IPS DF 19.7 (cell line): ENCODE measurements at regions not wholly inside any gene's neighbourhood (a gene's known extent, or its start where the extent isn't known, plus 50 kb on each side); places are given as distances from the start of the nearest gene placed in this dataset.
A peak's percentile ranks its signal among the peaks of the same experiment; 100 is the strongest.

Experiments used
- DNase-seq: peaks from one replicate; pipeline ENCODE4 v3.0.0-alpha.2; 2013; ENCODE audit warnings: low read depth, low spot score

- no peak for DNase-seq
Observed at GRCh38 chr7:140242057-140243031, 65.6 kb upstream of the KDM7A start.

GRCh38 chr7:140239653-140239935, 62.8 kb upstream of the KDM7A start:
- DNase-seq, result no peak

GRCh38 chr7:140238778-140239652, 62.2 kb upstream of the KDM7A start:
- DNase-seq, result no peak

GRCh38 chr7:140237390-140237789, 60.6 kb upstream of the KDM7A start:
- no peak for DNase-seq

GRCh38 chr7:140236626-140237025, 59.8 kb upstream of the KDM7A start:
- no peak for DNase-seq

DNA sequence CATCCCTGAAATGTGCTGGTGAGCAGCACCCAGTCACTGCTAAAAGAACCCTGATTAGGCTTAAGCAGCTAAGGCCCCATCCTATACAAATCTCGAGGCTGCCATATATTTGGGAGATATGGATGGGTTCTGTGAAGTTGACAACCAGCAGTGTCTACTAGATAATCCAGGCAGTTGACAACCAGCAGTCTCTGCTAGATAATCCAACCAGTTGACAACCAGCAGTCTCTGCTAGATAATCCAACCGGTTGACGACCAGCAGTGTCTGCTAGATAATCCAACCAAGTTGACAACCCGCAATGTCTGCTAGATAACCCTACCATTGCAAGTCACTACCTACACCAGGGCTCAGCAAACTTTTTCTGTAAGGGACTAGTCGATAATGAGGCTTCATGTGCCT, 58.3 kb upstream of the KDM7A start:
- no peak for DNase-seq

DNA sequence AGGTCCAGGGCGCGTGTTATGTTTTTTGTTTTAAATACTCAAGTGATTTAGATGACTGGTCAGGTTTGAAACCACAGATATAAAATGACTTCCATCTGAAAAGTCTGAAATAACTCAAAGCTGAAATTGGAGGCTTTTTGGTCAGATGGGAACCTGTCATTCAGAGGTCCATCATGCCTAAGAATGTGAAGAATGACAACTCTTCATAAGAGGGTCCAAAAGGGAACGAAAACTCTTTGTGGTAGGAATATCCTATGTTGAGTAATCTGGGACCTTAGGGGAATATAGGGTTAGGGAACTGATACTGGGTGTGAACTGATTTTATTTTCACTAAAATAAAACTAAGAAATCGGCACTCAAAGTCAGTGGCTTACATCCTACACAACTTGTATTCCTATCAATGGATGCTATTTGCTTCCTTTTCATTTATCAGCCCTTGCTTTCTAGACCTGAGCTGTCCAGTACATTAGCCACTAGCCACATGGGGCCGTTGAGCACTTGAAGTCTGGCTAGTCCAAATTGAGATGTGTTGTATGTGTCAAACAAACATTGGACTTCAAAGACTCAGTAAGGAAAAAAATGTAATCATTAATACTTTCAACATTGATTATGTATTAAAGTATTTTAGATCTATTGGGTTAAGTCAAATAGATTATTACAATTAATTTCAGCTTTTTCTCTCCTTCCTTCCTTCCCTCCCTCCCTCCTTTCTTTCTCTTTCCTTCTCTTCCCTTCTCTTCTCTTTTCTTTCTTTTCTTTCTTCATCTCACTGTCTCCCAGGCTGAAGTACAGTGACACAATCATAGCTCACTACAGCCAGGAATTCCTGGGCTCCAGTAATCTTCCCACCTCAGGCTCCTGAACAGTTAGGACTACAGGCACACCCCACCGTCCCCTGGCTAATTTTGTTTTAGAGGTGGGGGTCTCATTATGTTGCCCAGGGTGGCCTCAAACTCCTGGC, 56.5 kb upstream of the KDM7A start:
- DNase-seq, result no peak

- no peak for DNase-seq
Observed at GRCh38 chr7:140231771-140232491, 55.1 kb upstream of the KDM7A start.

GRCh38 chr7:140230861-140231770, 54.3 kb upstream of the KDM7A start:
- DNase-seq, result peak; percentile 80

DNA sequence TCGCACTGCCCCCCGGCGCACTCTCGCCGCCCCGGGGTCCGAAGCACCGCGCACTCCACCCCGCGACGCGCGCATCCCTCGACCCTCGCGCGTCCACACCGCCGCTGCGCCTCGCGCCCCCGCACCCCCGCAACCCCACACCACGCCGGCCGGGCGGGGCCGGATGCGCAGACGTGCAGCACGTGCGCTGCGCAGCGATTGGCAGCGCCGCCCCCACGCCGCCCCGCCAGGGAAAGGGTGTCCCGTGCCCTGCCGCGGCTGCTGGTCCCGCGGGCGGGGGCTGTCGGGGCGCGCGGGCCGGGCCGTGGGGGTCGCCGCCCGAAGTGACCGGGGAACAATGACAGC, 53.7 kb upstream of the KDM7A start:
- no peak for DNase-seq

GRCh38 chr7:140229591-140230515, 53.1 kb upstream of the KDM7A start:
- DNase-seq, result no peak

GRCh38 chr7:140229101-140229525, 52.3 kb upstream of the KDM7A start:
- DNase-seq, result no peak
